ENCODE measurements at regions not wholly inside any gene's neighbourhood (a gene's known extent, or its start where the extent isn't known, plus 50 kb on each side); places are given as distances from the start of the nearest gene placed in this dataset.

DNA sequence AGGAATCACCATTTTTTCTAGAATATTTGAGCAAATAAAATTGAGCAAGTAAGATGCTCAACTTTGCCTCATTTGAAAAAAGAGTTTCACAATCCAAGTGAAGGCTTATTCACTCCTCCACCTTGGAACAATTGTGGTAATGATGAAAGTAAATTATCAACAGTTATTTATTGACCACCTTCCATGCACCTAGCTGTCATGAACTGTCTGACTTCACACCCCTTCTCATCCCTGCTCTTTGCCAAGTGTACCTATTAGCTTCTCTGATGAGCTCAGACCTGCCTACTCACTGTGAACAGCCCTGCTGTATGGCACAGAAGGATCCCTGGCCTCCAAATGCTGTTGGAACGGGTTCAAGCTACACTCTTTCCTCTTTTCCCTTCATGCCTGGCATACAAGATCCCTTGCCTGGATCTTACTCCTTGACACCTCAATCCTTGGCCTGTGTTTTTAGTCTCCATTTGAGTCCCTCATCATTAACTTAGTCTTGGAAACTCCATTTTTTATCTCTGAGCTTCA, 99.0 kb upstream of the PREP start:
- TF ChIP-seq POLR2A (IDR thresholded peaks at IDR 0.05) (no peak), EP300 (IDR thresholded peaks at IDR 0.05) (no peak)
- TF ChIP-seq, protein P1, sequence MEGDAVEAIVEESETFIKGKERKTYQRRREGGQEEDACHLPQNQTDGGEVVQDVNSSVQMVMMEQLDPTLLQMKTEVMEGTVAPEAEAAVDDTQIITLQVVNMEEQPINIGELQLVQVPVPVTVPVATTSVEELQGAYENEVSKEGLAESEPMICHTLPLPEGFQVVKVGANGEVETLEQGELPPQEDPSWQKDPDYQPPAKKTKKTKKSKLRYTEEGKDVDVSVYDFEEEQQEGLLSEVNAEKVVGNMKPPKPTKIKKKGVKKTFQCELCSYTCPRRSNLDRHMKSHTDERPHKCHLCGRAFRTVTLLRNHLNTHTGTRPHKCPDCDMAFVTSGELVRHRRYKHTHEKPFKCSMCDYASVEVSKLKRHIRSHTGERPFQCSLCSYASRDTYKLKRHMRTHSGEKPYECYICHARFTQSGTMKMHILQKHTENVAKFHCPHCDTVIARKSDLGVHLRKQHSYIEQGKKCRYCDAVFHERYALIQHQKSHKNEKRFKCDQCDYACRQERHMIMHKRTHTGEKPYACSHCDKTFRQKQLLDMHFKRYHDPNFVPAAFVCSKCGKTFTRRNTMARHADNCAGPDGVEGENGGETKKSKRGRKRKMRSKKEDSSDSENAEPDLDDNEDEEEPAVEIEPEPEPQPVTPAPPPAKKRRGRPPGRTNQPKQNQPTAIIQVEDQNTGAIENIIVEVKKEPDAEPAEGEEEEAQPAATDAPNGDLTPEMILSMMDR (IDR thresholded peaks at IDR 0.05): no peak
